NCI-H2171 treated with DMSO at 0.1 percent for 48 hours (cell line): ENCODE measurements at regions not wholly inside any gene's neighbourhood (a gene's known extent, or its start where the extent isn't known, plus 50 kb on each side); places are given as distances from the start of the nearest gene placed in this dataset.

Source experiments
- DNase-seq: peaks from one replicate; lab custom pipeline; 2025; lab: John Stamatoyannopoulos, UW

- DNase-seq, result no peak
These were observed 454.3 kb downstream of the BTBD3 start for GRCh38 chr20:12371990-12372389.

GRCh38 chr20:12372557-12372956, 454.9 kb downstream of the BTBD3 start:
- DNase-seq, result no peak

- no peak for DNase-seq
These were observed 458.3 kb downstream of the BTBD3 start for GRCh38 chr20:12375967-12376366.

GRCh38 chr20:12383821-12384220, 466.1 kb downstream of the BTBD3 start:
- no peak for DNase-seq

GRCh38 chr20:12386821-12387220, 469.1 kb downstream of the BTBD3 start:
- no peak for DNase-seq

GRCh38 chr20:12391099-12391498, 473.4 kb downstream of the BTBD3 start:
- no peak for DNase-seq

- DNase-seq, result no peak
These were observed 477.1 kb downstream of the BTBD3 start for GRCh38 chr20:12394786-12395185.

GRCh38 chr20:12395353-12395752, 477.7 kb downstream of the BTBD3 start:
- no peak for DNase-seq

GRCh38 chr20:12395760-12396159, 478.1 kb downstream of the BTBD3 start:
- DNase-seq, result no peak

- DNase-seq, result no peak
These were observed 481.6 kb downstream of the BTBD3 start for GRCh38 chr20:12399110-12399836.

GRCh38 chr20:12404941-12405340, 487.2 kb downstream of the BTBD3 start:
- DNase-seq, result no peak

- DNase-seq, result no peak
These were observed 489.3 kb downstream of the BTBD3 start for GRCh38 chr20:12406978-12407377.

- DNase-seq, result no peak
These were observed 491.8 kb downstream of the BTBD3 start for GRCh38 chr20:12409501-12409900.

GRCh38 chr20:12410783-12411182, 493.1 kb downstream of the BTBD3 start:
- DNase-seq, result no peak

- DNase-seq, result peak; percentile 64
These were observed 493.7 kb downstream of the BTBD3 start for GRCh38 chr20:12411246-12411940.

- DNase-seq, result peak; percentile 43
These were observed 495.4 kb downstream of the BTBD3 start for GRCh38 chr20:12413116-12413515.

GRCh38 chr20:12414446-12415274, 497.0 kb downstream of the BTBD3 start:
- DNase-seq, result peak; percentile 69

GRCh38 chr20:12416281-12416680, 498.6 kb downstream of the BTBD3 start:
- DNase-seq, result no peak

GRCh38 chr20:12433724-12434123, 516.0 kb downstream of the BTBD3 start:
- DNase-seq, result no peak

GRCh38 chr20:12434672-12435071, 517.0 kb downstream of the BTBD3 start:
- no peak for DNase-seq

GRCh38 chr20:12435268-12435667, 517.6 kb downstream of the BTBD3 start:
- no peak for DNase-seq

GRCh38 chr20:12453711-12454110, 536.0 kb downstream of the BTBD3 start:
- DNase-seq, result no peak

- no peak for DNase-seq
These were observed 537.5 kb downstream of the BTBD3 start for GRCh38 chr20:12455148-12455547.
